Activated CD8-positive, alpha-beta memory T cell treated with anti-CD3 and anti-CD28 coated beads, Interleukin-2, amount 10 ng/mL, durations not matched to agents 7 days and 5 days (primary cell): ENCODE measurements at regions not wholly inside any gene's neighbourhood (a gene's known extent, or its start where the extent isn't known, plus 50 kb on each side); places are given as distances from the start of the nearest gene placed in this dataset.
"Not testable (repeated sequence)": the region's sequence is repeated elsewhere in the genome, so short reads cannot be mapped to it uniquely, and the experiment has no call there.

Source experiments
- ATAC-seq: fragments of 150-1000 bp; cut with Tn5 transposase; one replicate; pipeline ENCODE4 v1.10.0; 2021; ENCODE audit warnings: moderate library complexity
- CTCF ChIA-PET: fragments of 350-600 bp; sonication (Branson Sonifier 250); formaldehyde crosslinking; loops from one replicate; lab custom pipeline; 2021; ENCODE audit warnings: antibody characterized with exemption; lab: Charles Lee
- DNase-seq: peaks from one replicate; pipeline ENCODE4 v3.0.0-alpha.2; 2020
- H3K27ac Mint-ChIP-seq: one replicate; pipeline ENCODE4 v1.8.0; 2021; ENCODE audit warnings: mild to moderate bottlenecking, mixed read lengths
- H3K27me3 Mint-ChIP-seq: one replicate; pipeline ENCODE4 v1.8.0; 2021; ENCODE audit warnings: mixed read lengths
- H3K36me3 Mint-ChIP-seq: one replicate; pipeline ENCODE4 v1.8.0; 2021; ENCODE audit warnings: mild to moderate bottlenecking, mixed read lengths
- H3K4me1 Mint-ChIP-seq: one replicate; pipeline ENCODE4 v1.8.0; 2021; ENCODE audit warnings: mixed read lengths
- H3K4me3 Mint-ChIP-seq: one replicate; pipeline ENCODE4 v1.8.0; 2021; ENCODE audit warnings: mild to moderate bottlenecking, moderate library complexity, mixed read lengths
- H3K9me3 Mint-ChIP-seq: one replicate; pipeline ENCODE4 v1.8.0; 2022; ENCODE audit warnings: low read depth, mixed read lengths

DNA sequence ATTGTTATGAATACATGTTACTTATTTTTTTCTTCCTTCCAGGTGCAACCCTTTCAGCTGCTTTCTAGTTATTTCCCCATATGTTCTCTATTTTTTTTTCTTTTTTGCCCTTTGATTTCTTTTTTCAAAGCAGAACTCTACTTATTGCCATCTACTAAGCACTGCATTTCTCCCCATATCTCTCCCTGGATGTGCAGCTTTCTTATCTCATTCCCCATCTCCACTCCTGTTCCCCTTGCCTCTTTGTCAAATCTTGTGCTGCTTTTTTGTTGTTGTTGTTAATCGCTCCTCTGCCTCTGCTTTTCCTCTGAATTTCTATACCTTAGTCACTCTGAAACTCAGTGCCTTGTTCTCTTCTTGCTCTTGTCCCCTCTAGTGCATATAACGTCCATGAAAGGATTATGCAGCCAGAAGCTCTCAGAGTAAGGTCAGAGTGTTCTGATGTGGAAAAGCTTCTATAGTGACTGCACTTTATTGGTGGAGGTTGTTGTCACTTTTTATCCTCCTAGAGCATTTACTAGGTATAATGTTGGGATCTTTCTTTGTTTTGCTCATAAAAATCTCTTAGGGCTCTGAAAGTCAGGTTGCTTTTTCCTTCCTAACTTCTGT is 51.1 kb upstream of the JADE1 start:
- no peaks in the 10 kb centered on the region for H3K4me1 Mint-ChIP-seq
- CTCF ChIA-PET = no interaction called here
- no peak overlapping the region for H3K27ac Mint-ChIP-seq
- ATAC-seq = no peak
- no peak for DNase-seq
- H3K27me3 Mint-ChIP-seq = peaks cover 7% of the 10 kb centered on the region
- no peaks in the 10 kb centered on the region for H3K9me3 Mint-ChIP-seq
- H3K36me3 Mint-ChIP-seq = no peaks in the 10 kb centered on the region
- H3K4me3 Mint-ChIP-seq = no peak overlapping the region

DNA sequence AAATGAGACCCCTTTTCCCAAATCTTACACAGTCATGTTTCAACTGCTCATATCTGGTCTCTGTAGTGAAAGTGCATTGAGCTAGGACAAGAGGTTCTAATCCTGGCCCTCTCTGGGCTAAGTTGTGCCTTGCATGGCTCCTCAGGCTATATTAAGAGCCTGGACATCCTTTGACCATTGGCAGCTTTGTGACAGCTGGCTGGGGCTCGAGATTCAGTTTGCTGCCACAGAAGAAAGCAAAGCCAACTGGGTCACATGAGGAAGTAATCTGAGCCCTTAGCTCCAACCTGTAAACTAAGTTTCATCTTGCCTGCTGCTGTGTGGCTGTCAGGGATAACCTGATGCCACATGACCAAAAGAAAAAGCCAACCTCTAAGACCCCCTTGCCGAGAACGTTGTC is 51.8 kb upstream of the JADE1 start:
- H3K9me3 Mint-ChIP-seq = no peaks in the 10 kb centered on the region
- DNase-seq = no peak
- no peak overlapping the region for H3K27ac Mint-ChIP-seq
- CTCF ChIA-PET = no interaction called here
- H3K4me1 Mint-ChIP-seq = no peaks in the 10 kb centered on the region
- no peaks in the 10 kb centered on the region for H3K36me3 Mint-ChIP-seq
- H3K27me3 Mint-ChIP-seq = peaks cover 7% of the 10 kb centered on the region
- H3K4me3 Mint-ChIP-seq = no peak overlapping the region
- no peak for ATAC-seq

DNA sequence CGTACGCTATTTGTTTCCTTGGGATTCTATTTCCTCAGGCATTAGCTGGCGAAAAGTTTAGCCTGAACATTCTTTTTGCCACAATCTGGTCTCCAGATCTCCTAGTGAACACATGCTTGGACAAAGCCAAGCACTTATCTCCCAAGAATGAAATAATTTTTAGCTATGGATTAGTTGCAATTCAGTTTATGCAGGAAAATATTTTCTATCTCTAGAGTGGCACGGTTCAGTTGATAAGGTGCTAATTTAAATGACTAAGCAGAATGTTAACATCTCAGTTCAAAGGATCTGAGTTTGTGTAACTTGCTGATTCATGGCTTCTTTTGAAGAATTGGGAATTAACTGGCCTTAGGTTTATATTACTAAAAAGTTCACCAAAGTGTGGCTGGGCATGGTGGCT is 58.1 kb upstream of the JADE1 start:
- ATAC-seq = no peak

DNA sequence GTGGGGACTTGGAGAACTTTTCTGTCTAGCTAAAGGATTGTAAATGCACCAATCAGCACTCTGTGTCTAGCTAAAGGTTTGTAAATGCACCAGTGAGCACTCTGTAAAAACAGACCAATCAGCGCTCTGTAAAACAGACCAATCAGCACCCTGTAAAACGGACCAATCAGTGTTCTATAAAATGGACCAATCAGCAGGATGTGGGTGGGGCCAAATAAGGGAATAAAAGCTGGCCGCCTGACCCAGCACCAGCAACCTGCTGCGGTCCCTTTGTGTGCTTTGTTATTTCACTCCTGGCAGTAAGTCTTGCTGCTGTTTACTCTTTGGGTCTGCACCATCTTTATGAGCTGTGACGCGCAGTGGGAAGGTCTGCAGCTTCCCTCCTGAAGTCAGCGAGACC is 67.8 kb upstream of the JADE1 start:
- CTCF ChIA-PET, ATAC-seq, H3K36me3 Mint-ChIP-seq, DNase-seq, H3K9me3 Mint-ChIP-seq, H3K27me3 Mint-ChIP-seq, H3K4me1 Mint-ChIP-seq, H3K4me3 Mint-ChIP-seq, H3K27ac Mint-ChIP-seq: not testable (repeated sequence)

More for the DNA sequence above, 58.1 kb upstream of the JADE1 start:
- Mint-ChIP-seq H3K4me1 (no peaks in the 10 kb centered on the region), H3K27me3 (no peaks in the 10 kb centered on the region), H3K27ac (no peak overlapping the region), H3K9me3 (no peaks in the 10 kb centered on the region), H3K36me3 (no peaks in the 10 kb centered on the region), H3K4me3 (no peak overlapping the region)
- DNase-seq = no peak
- CTCF ChIA-PET = no interaction called here

DNA sequence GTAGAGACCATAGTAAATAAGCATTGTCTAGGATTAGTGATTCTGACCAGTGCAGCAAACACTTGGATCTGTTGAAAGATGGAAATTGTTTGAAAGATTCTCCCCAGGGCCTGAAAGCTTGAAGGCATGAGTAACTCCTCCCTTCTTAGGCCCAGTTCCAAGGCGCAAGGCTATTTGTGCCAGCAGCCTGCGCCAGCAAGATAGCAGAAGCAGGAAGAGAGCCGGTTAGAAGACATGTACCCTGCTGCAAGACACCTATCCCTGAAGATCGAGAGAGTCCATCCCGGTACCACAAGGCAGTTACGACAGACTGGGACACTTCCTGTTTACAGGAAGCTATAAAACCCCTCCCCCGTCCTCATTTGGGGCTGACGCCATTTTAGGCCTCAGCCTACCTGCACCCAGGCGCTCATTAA is 72.4 kb upstream of the JADE1 start:
- Mint-ChIP-seq H3K4me3 (no peak overlapping the region), H3K4me1 (no peaks in the 10 kb centered on the region), H3K9me3 (no peaks in the 10 kb centered on the region), H3K27me3 (no peaks in the 10 kb centered on the region), H3K36me3 (no peaks in the 10 kb centered on the region), H3K27ac (no peak overlapping the region)
- CTCF ChIA-PET = no interaction called here
- DNase-seq (no peak), ATAC-seq (no peak)

DNA sequence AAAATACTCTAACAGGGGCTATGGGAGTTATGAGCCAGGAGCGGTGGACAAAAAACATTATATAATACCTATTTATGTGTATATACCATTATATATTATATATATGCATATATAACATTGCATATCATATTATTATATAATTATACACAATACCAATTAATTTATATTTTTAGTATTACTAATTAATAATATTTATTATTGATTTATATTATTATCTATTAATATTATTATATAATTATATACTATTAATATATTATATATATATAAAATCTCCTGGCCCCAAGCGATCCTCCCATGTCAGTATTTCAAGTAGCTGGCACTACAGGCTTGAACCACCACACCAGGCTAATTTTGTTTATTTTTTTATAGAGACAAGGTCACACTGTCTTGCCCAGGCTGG is 73.8 kb upstream of the JADE1 start:
- H3K27ac Mint-ChIP-seq = no peak overlapping the region
- ATAC-seq (no peak), DNase-seq (no peak)
- H3K4me3 Mint-ChIP-seq = no peak overlapping the region
- no peaks in the 10 kb centered on the region for H3K27me3 Mint-ChIP-seq
- CTCF ChIA-PET = no interaction called here
- H3K9me3 Mint-ChIP-seq = no peaks in the 10 kb centered on the region
- no peaks in the 10 kb centered on the region for H3K36me3 Mint-ChIP-seq
- H3K4me1 Mint-ChIP-seq = no peaks in the 10 kb centered on the region

DNA sequence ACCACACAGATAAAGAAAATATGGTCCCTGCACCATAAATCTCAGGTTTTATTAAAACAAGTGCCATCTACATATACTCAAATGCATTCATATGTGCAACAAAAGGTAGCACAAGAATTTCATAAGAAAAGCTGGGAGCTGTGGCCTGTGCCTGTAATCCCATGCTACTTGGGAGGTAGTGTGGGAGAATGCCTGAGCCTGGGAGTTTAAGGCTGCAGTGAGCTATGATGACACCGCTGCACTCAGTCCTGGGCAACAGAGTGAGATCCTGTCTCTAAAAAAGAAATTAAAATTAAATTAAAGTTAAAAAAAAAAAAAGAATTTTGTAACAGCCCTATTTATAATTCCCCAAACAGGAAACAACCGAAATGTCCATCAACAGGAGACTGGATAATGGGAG is 81.3 kb upstream of the JADE1 start:
- Mint-ChIP-seq H3K9me3 (no peaks in the 10 kb centered on the region), H3K36me3 (no peaks in the 10 kb centered on the region), H3K27ac (no peak overlapping the region), H3K4me1 (no peaks in the 10 kb centered on the region), H3K4me3 (no peak overlapping the region), H3K27me3 (peaks cover 8% of the 10 kb centered on the region)
- CTCF ChIA-PET = no interaction called here
- DNase-seq (no peak), ATAC-seq (no peak)

DNA sequence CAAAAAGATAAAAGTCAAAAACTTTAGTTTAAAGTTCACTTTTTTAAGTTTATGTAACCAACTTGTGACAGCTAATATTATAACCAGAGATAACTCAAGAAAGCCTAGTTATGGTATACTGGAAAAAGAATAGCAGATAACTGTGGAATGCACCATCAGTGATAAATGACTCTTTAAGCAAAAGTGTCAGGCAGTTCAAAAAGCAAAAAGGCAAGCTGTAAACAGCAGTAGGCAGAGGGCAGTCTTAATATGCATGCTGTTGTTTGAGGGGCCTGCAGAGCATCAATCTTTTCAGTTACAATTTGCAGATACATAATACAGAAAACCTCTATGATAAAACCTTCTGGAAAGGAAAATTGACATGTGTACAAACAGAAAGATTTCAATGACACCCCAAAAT is 81.8 kb upstream of the JADE1 start:
- H3K27me3 Mint-ChIP-seq = peaks cover 8% of the 10 kb centered on the region
- no peaks in the 10 kb centered on the region for H3K36me3 Mint-ChIP-seq
- CTCF ChIA-PET = no interaction called here
- ATAC-seq = no peak
- H3K4me1 Mint-ChIP-seq = no peaks in the 10 kb centered on the region
- DNase-seq = no peak
- H3K27ac Mint-ChIP-seq = no peak overlapping the region
- H3K4me3 Mint-ChIP-seq = no peak overlapping the region
- H3K9me3 Mint-ChIP-seq = no peaks in the 10 kb centered on the region

DNA sequence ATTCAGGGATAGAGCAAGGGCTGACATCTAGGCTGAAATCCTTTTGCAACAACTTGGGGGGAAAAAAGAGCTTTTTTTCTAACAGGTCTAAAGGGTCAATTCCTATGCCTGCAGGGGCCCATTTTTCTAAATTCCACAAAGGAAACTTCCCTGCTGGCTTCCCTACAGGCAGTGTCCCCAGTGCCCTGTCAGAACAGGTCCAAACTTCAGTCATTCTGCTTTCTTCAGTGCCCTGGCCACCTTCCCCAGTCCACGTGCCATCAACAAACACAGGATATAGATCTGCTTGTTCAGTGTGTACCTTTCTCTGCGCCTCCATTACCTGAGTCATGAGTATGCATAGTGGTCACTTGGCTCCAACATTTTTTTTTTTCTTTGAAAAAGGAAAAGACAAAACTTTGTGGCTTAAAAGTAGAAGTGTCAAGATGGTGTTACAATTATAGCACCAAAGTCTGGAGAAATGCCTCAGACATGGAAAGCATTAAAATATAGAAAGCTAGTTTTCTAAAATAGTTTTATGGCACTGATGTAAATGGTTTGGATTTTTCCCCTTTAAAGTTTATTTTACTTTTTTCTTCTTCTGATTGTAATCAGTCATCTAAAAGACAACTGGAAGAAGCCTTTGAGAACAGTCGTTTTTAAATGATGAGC is 84.0 kb upstream of the JADE1 start:
- no peak overlapping the region for H3K27ac Mint-ChIP-seq
- peaks cover 8% of the 10 kb centered on the region for H3K27me3 Mint-ChIP-seq
- H3K4me1 Mint-ChIP-seq = no peaks in the 10 kb centered on the region
- no peak overlapping the region for H3K4me3 Mint-ChIP-seq
- H3K9me3 Mint-ChIP-seq = no peaks in the 10 kb centered on the region
- DNase-seq (no peak), ATAC-seq (no peak)
- H3K36me3 Mint-ChIP-seq = no peaks in the 10 kb centered on the region
- CTCF ChIA-PET = interaction anchor here (0.7 kb wide), 1 partner anchor 256 kb away, joined by 3 read pairs; no protein-coding TSS in a partner anchor

DNA sequence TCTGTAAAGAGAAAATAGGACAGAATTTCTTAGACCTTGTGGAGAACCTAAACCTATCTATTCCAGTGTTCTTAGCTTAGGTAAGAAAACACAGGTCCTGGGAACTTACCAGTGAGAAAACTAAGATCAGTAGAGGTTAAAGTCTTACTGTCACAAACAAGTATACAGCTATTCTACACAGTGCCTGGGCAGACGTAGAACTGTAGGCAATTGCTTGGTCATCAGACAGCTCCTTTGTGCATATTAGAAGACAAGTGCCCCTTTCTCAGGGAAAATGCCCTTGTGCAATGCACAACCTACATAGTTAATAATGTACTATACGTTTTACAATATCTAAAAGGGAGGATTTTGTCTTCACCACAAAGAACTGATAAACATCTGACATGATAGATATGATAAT is 86.6 kb upstream of the JADE1 start:
- Mint-ChIP-seq H3K4me1 (no peaks in the 10 kb centered on the region), H3K36me3 (no peaks in the 10 kb centered on the region), H3K27me3 (peaks cover 14% of the 10 kb centered on the region), H3K27ac (no peak overlapping the region), H3K9me3 (no peaks in the 10 kb centered on the region), H3K4me3 (no peak overlapping the region)
- CTCF ChIA-PET = no interaction called here
- ATAC-seq = no peak
- DNase-seq = no peak

DNA sequence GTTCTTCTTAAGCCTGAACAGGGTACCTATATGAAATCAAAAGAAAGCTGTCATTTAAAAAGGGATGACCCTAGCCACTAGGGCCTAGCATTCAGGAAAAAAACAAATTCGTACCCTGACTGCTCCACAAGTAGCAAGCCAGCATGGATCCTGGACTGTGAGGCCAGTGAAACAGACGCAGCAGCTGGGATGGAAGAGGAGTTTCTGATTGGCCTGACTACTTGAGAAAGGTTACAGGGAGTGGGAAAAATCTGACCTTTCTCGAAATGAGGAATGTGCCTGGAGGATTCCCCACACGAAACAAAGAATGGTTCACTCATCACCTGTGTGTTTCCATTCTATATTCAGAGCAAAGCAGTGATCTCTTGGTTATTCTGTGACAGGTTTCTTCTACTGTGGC is 87.6 kb upstream of the JADE1 start:
- no peak overlapping the region for H3K27ac Mint-ChIP-seq
- DNase-seq (no peak), ATAC-seq (no peak)
- CTCF ChIA-PET = no interaction called here
- no peaks in the 10 kb centered on the region for H3K9me3 Mint-ChIP-seq
- H3K4me1 Mint-ChIP-seq = no peaks in the 10 kb centered on the region
- no peak overlapping the region for H3K4me3 Mint-ChIP-seq
- peaks cover 12% of the 10 kb centered on the region for H3K27me3 Mint-ChIP-seq
- H3K36me3 Mint-ChIP-seq = no peaks in the 10 kb centered on the region

DNA sequence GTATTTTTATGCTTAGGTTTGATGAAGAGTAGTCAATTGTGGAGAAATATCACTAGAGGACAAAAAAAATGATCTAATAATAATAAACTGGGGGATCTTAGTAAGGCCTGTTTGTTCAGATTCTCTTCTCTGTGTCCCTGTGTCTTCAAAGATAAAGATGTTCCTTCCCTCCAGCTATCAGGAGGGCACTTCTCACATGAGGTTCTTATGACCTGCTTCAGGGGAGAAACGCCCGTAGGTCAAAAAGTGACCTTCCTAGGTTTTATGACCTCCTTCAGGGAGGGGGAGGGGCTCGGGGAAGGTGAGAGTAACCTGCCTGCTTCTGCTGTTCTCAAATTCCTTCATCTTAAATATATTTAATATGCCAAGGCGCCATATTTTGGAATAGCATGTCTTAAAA is 89.2 kb upstream of the JADE1 start:
- Mint-ChIP-seq H3K36me3 (no peaks in the 10 kb centered on the region), H3K4me1 (no peaks in the 10 kb centered on the region), H3K27ac (no peak overlapping the region), H3K4me3 (no peak overlapping the region), H3K9me3 (no peaks in the 10 kb centered on the region), H3K27me3 (peaks cover 13% of the 10 kb centered on the region)
- DNase-seq = no peak
- CTCF ChIA-PET = no interaction called here
- no peak for ATAC-seq

DNA sequence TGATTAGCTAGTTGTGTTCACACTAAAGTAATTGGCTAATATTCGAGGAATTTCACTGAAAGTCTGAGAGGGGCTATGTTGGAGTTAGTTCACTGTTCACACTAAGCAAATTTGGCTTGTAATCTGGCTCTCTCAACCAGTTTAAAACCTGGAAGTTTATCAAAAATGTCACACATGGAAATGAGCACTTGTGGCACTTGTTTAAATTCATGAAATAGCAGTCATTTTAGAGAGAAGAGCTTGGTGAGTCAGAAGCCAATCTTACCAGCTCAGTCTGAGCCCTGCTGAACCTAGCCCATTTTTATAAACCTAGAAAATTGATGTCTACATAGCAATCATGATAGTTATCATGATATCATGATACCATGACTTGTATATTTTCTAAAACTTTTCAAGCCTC is 90.7 kb upstream of the JADE1 start:
- Mint-ChIP-seq H3K27me3 (peaks cover 13% of the 10 kb centered on the region), H3K27ac (no peak overlapping the region), H3K4me1 (no peaks in the 10 kb centered on the region), H3K4me3 (no peak overlapping the region), H3K36me3 (no peaks in the 10 kb centered on the region), H3K9me3 (no peaks in the 10 kb centered on the region)
- ATAC-seq (no peak), DNase-seq (no peak)
- CTCF ChIA-PET = no interaction called here

DNA sequence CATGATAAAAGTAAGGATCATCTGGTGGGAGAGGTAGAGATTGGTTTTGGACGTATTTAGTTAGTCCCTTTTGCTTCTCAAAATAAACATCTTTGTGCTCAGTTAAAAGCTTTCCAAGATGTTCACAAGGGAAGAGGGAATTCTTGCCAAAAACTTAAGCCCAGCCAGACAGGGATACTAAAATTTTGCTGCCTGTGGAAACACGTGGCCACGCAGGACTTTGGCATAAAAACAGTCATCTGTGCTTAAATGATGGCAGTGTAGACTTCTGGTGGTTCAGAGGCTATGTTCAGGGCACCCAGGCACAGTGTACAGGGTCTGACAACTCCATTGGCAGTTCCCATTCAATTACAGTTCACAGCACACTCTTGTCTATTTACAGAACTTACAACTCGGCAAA is 93.2 kb upstream of the JADE1 start:
- Mint-ChIP-seq H3K4me3 (no peak overlapping the region), H3K9me3 (no peaks in the 10 kb centered on the region), H3K36me3 (no peaks in the 10 kb centered on the region), H3K4me1 (no peaks in the 10 kb centered on the region), H3K27me3 (peaks cover 13% of the 10 kb centered on the region), H3K27ac (no peak overlapping the region)
- DNase-seq (no peak), ATAC-seq (no peak)
- CTCF ChIA-PET = no interaction called here
